Pancreas (tissue), 10 donors: ENCODE measurements at regions not wholly inside any gene's neighbourhood (a gene's known extent, or its start where the extent isn't known, plus 50 kb on each side); places are given as distances from the start of the nearest gene placed in this dataset.
"Not testable (repeated sequence)": the region's sequence is repeated elsewhere in the genome, so short reads cannot be mapped to it uniquely, and the experiment has no call there.

Source experiments
- ATAC-seq, 4 donors: fragments of 200-7000 bp; cut with Tn5 transposase; one replicate each; pipeline versions ENCODE4 v1.8.0 to v1.9.1; 2020; ENCODE audit warnings: mild to moderate bottlenecking in 4 of 4, moderate library complexity in 4 of 4
- DNase-seq, 6 donors: peaks; one replicate each; pipeline ENCODE4 v3.0.0-alpha.2; 2020
- FAIRE-seq: peaks from 2 replicates; lab custom pipeline; 2012; peaks lifted over from hg19 to GRCh38; lab: Jason Lieb, UNC
- H3K27ac ChIP-seq, 4 donors: fragments of 200-600 bp; sonication (generic); 1 replicate in 3 of 4; 2 replicates in 1 of 4; pipeline versions ENCODE4 v1.5.0 to v1.8.0; 2020
- H3K27me3 ChIP-seq, 4 donors: fragments of 200-600 bp; one replicate each; pipeline ENCODE4 v1.8.0; 2021
- H3K36me3 ChIP-seq, 3 donors: fragments of 200-600 bp; sonication (generic) in 1 of 3; one replicate each; pipeline versions ENCODE4 v1.5.0 to v1.8.0; 2020 to 2021
- H3K4me1 ChIP-seq, 3 donors: fragments of 200-600 bp; one replicate each; pipeline ENCODE4 v1.8.0; 2021
- H3K4me3 ChIP-seq, 4 donors: fragments of 200-600 bp; sonication (generic) in 2 of 4; one replicate each; pipeline versions ENCODE4 v1.5.0 to v1.8.0; 2020 to 2021
- H3K9me3 ChIP-seq, 4 donors: fragments of 200-600 bp; one replicate each; pipeline ENCODE4 v1.8.0; 2021
- CTCF ChIP-seq, 4 donors: fragments of 200-600 bp; sonication (generic) in 3 of 4; IDR thresholded peaks; one replicate each; pipeline versions ENCODE4 v1.5.0 to v1.8.0; 2021; ENCODE audit warnings: antibody characterized with exemption in 4 of 4
- WGBS, 2 donors: extraction: QIAGEN DNeasy Blood & Tissue Kit; methylation state at CpG; one replicate each; pipeline ENCODE4 v1.1.7; 2013; 5-methylcytosine and 5-hydroxymethylcytosine counted together
- intact Hi-C, 3 donors: fragments of 100-400 bp; cut with DNase I; formaldehyde crosslinking; loops; one replicate each; pipeline versions ENCODE4 v1.11.1 to v1.14.2; 2022
- donor health status: healthy with polysubstance abuse.
- donor health status: DM: no; HTN: no; CAD: no; lungs with moderate emphysema.
- donor health status: DM: no; HTN: no; CAD: no.
- donor health status: control.
- donor health status: control.
- donor health status: Bipolar disorder and iron deficiency.
- donor health status: DM: yes; HTN: yes; CAD: no.
- donor health status: DM: no; HTN: no; CAD: no.
- donor health status: DM: no; HTN: no; CAD: no.
- donor health status: DM: yes; HTN: yes; CAD: no.

- DNase-seq, result no peak
- WGBS, 2 donors, result 37 to 45% methylated on average over 4 of the region's 4 CpGs
- H3K27me3 ChIP-seq, result no peaks in the 10 kb centered on the region
- H3K36me3 ChIP-seq, result no peaks in the 10 kb centered on the region
- FAIRE-seq, result no peak
- intact Hi-C loops, result no loop called here
- no peak overlapping the region for H3K4me3 ChIP-seq
- no peak overlapping the region for H3K27ac ChIP-seq
- TF ChIP-seq CTCF (IDR thresholded peaks at IDR 0.05), result no peak
- peak; percentile 58 to 82 (median 72) for ATAC-seq
- H3K9me3 ChIP-seq, result no peaks in the 10 kb centered on the region
- H3K4me1 ChIP-seq, result no peaks in the 10 kb centered on the region
These were observed 432.6 kb downstream of the TOX3 start for GRCh38 chr16:52114379-52114778.

- ATAC-seq (no peak), FAIRE-seq (no peak), DNase-seq (no peak)
- 46 to 55% methylated on average over 2 of the region's 2 CpGs for WGBS, 2 donors
- no peak for TF ChIP-seq CTCF (IDR thresholded peaks at IDR 0.05)
- H3K27me3 ChIP-seq, result no peaks in the 10 kb centered on the region
- intact Hi-C loops, result no loop called here
- no peaks in the 10 kb centered on the region for H3K4me1 ChIP-seq
- no peak overlapping the region for H3K27ac ChIP-seq
- no peaks in the 10 kb centered on the region for H3K36me3 ChIP-seq
- H3K9me3 ChIP-seq, result no peaks in the 10 kb centered on the region
- H3K4me3 ChIP-seq, result no peak overlapping the region
These were observed 433.3 kb downstream of the TOX3 start for GRCh38 chr16:52113533-52114183.

- H3K4me3 ChIP-seq, H3K36me3 ChIP-seq, H3K9me3 ChIP-seq, intact Hi-C loops, H3K27me3 ChIP-seq, FAIRE-seq, H3K27ac ChIP-seq, ATAC-seq, H3K4me1 ChIP-seq, DNase-seq: not testable (repeated sequence)
- whole genome bisulfite sequencing, 2 donors, result 76 to 82% methylated on average over 4 of the region's 4 CpGs
These were observed 441.9 kb downstream of the TOX3 start for GRCh38 chr16:52104993-52105392.

GRCh38 chr16:52103791-52104190 lies 443.2 kb downstream of the TOX3 start:
- 71 to 80% methylated on average over 1 of the region's 1 CpG for WGBS, 2 donors
- no peak for TF ChIP-seq CTCF (IDR thresholded peaks at IDR 0.05)
- no peak for ATAC-seq
- Histone ChIP-seq H3K9me3 (no peaks in the 10 kb centered on the region), H3K27me3 (no peaks in the 10 kb centered on the region), H3K4me3 (no peak overlapping the region), H3K27ac (no peak overlapping the region), H3K4me1 (no peaks in the 10 kb centered on the region), H3K36me3 (no peaks in the 10 kb centered on the region)
- no peak for FAIRE-seq
- intact Hi-C loops, result no loop called here
- no peak for DNase-seq

- H3K4me1 ChIP-seq, result no peaks in the 10 kb centered on the region
- WGBS, 2 donors, result 74 to 88% methylated on average over 3 of the region's 3 CpGs
- intact Hi-C loops, result no loop called here
- no peaks in the 10 kb centered on the region for H3K9me3 ChIP-seq
- H3K27me3 ChIP-seq, result no peaks in the 10 kb centered on the region
- no peaks in the 10 kb centered on the region for H3K36me3 ChIP-seq
- no peak for FAIRE-seq
- DNase-seq, result no peak
- ATAC-seq, result no peak
- TF ChIP-seq CTCF (IDR thresholded peaks at IDR 0.05), result no peak
- no peak overlapping the region for H3K27ac ChIP-seq
- no peak overlapping the region for H3K4me3 ChIP-seq
These were observed 445.7 kb downstream of the TOX3 start for GRCh38 chr16:52101246-52101645.
